Coronary artery (tissue), 2 donors: ENCODE measurements at regions not wholly inside any gene's neighbourhood (a gene's known extent, or its start where the extent isn't known, plus 50 kb on each side); places are given as distances from the start of the nearest gene placed in this dataset.
A peak's percentile ranks its signal among the peaks of the same experiment; 100 is the strongest.

ENCODE experiments used
- DNase-seq: peaks from one replicate; pipeline ENCODE4 v3.0.0-alpha.2; 2017; ENCODE audit warnings: low spot score
- H3K27ac ChIP-seq, 2 donors: fragments of 200-600 bp; sonication (generic); one replicate each; pipeline ENCODE4 v1.5.1; 2016 to 2019
- H3K4me3 ChIP-seq: fragments of 200-600 bp; sonication (generic); 2 replicates; pipeline ENCODE4 v1.5.1; 2016; ENCODE audit warnings: mild to moderate bottlenecking, moderate library complexity
- TF ChIP-seq, protein P1 (sequence below): fragments of 200-600 bp; sonication (generic); IDR thresholded peaks from one replicate; pipeline ENCODE4 v1.5.1; 2019; ENCODE audit warnings: antibody characterized with exemption

DNA sequence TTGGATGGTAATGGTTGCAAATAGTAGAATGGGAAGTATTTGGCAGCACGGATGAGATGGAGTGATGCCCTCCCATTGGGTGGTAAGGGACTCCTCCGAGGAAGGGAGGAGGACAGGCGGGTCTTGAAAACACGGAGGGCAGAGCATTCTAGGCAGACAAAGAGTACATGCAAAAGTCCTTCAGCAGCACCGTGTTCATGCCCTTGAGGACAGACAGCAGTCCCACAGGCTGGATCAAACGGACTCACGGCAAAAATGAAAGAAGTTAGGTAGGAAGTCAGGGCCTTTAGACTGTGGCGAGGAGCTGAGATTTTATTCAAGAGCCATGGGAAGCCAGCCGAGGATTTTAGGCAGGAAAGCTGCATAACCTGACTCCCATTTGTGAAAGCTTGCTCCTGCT, 253.9 kb downstream of the RHOU start:
- Histone ChIP-seq H3K27ac (peak overlapping the region in 1 of 2 donors; percentile 85), H3K4me3 (no peak overlapping the region)
- TF ChIP-seq, protein P1, sequence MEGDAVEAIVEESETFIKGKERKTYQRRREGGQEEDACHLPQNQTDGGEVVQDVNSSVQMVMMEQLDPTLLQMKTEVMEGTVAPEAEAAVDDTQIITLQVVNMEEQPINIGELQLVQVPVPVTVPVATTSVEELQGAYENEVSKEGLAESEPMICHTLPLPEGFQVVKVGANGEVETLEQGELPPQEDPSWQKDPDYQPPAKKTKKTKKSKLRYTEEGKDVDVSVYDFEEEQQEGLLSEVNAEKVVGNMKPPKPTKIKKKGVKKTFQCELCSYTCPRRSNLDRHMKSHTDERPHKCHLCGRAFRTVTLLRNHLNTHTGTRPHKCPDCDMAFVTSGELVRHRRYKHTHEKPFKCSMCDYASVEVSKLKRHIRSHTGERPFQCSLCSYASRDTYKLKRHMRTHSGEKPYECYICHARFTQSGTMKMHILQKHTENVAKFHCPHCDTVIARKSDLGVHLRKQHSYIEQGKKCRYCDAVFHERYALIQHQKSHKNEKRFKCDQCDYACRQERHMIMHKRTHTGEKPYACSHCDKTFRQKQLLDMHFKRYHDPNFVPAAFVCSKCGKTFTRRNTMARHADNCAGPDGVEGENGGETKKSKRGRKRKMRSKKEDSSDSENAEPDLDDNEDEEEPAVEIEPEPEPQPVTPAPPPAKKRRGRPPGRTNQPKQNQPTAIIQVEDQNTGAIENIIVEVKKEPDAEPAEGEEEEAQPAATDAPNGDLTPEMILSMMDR: no peak
- no peak for DNase-seq

DNA sequence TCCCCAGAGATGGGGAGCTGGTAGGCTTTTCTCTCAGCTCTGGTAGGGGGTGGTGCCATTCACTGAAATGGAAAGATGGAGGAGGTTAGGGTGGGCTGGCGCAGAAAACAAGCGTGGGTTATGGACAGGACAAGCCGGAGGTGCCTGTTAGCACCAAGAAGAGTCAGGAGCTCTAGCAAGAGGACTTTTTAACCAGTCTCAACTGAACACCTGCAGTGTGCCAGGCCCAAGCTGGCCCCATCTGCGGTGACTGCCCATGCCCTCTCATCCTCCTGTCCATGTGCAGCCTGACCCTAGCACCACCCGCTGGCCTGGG, 254.4 kb downstream of the RHOU start:
- H3K4me3 ChIP-seq: no peak overlapping the region
- TF ChIP-seq, protein P1: no peak
- peak overlapping the region in 1 of 2 donors; percentile 85 for H3K27ac ChIP-seq
- DNase-seq: no peak

DNA sequence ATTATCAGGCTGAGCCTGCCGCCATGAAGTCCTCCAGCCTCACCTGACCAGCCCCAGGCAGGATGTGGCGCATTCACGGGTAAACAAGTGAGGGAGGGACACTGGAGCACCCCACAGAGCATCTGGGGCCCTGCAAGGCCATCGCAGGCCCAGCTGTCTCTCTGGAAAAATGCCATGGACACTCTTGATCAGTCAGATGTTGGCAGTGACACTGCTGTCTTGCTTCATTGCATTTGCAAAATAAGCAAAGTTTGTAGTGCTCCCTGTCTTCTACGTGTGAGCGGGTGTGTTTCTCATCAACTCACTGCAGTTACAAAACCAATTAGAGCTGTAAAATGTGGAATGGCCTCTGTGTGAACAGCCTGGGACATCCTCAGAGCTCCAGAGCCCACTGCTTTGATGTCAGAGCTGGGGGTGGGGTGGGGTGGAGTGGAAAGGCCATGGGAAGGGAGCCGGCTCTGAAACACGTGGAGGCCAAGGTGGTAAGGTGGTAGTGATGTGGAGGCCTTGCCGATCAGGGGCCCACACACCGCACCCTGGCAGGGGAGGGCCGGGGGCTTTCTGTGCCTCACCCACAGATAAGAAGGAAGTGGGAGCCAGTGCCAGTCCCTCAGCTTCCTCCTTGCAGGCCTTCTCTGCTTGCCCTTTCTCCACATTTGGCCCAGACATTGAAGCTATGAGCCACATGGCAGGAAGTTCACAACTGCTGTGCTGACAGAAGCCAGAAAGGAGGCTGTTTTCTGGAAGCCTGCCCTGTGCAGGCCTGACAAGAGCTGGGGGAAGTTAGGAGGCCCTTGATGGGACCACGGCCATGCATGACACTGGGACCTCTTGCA, 254.9 kb downstream of the RHOU start:
- DNase-seq: peak; percentile 83
- Histone ChIP-seq H3K27ac (peak overlapping the region; percentile 45 to 85), H3K4me3 (no peak overlapping the region)
- TF ChIP-seq, protein P1: no peak

DNA sequence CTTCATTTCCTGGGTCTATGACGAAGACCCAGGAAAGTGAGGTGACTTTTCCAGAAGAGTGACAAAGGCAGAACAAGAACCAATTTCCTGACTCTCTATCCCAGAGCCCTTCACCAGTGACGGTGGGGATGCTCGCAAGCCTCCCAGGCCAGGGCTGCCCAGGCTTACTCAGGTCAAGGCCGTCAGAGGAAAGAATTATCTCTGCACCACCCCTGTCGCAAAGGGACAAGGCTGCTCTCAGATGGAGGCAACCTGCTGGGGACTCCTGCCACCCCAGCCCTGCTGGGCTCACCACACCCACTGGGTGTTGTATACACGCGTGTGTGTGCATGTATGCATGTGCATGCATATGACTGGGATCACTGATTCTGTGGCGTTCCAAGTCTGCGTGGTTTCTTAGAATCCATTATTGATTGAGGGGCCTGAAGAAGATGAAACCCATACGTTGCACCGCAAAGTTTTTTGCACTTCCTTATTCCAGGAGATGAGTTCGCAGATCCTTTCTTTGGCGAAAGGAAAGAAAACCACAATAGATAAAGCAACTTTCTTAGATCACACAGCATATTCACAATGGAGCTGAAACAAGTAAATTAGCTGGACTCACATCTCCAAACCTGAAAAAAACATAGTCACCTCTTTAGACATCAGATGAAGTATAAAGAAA, 255.8 kb downstream of the RHOU start:
- Histone ChIP-seq H3K4me3 (no peak overlapping the region), H3K27ac (peak overlapping the region in 1 of 2 donors; percentile 78)
- TF ChIP-seq, protein P1: no peak
- no peak for DNase-seq

DNA sequence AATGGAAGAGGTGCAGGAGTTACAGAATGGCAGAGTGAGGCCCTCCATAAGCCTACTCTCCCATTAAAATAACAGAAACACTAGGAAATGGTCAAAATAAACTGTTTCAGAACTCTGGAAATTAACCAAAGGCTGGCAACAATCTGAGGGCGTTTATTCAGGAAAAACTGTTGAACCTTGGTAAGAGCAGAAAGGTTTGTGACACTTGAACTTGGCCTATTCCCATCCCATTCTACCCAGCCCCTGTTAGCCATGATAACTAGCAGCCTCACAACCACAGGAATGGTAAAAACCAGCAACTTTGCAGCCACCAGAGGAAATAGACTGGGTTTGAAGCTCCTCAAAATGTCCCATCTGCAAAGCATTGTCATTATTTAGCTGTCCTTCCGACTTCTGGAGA, 256.8 kb downstream of the RHOU start:
- no peak for DNase-seq
- Histone ChIP-seq H3K4me3 (no peak overlapping the region), H3K27ac (no peak overlapping the region)
- TF ChIP-seq, protein P1: no peak

DNA sequence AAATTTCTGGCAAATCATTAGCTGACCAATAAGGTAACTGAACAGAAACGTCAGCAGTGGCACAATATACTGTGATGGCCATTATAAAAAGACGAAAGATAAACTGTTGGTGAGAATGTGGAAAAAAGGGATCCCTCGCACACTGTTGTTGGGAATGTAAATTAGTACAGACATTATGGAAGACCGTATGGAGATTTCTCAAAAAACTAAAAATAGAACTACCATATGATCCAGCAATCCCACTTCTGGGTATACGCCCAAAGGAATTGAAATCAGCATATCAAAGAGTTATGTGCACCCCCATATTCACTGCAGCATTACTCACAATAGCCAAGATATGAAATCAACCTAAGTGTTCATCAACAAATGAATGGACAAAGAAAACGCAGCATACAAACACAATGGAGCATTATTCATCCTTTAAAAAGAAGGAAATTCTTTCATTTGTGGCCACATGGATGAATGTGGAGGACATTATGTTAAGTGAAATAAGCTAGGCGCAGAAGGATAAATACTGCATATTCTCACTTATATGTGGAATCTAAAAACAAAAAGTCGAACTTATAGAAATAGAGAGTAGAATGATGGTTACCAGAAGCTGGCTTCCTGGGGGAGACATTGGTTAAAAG, 257.7 kb downstream of the RHOU start:
- Histone ChIP-seq H3K4me3 (no peak overlapping the region), H3K27ac (no peak overlapping the region)
- DNase-seq: no peak
- TF ChIP-seq, protein P1: no peak
